GM12878 (cell line): ENCODE measurements at regions not wholly inside any gene's neighbourhood (a gene's known extent, or its start where the extent isn't known, plus 50 kb on each side); places are given as distances from the start of the nearest gene placed in this dataset.

Source experiments
- ATAC-seq: fragments of 200-7000 bp; cut with Tn5 transposase; 3 replicates; pipeline ENCODE4 v1.9.1; 2020; ENCODE audit warnings: mild to moderate bottlenecking, moderate library complexity
- BruUV-seq: library from RNA; stranded (reverse); fragments of 400-500 nt; replicated peaks from 2 replicates; lab custom pipeline; 2021; lab: Mats Ljungman, UMichigan
- CTCF ChIA-PET: fragments of 300-600 bp; sonication (Branson Sonifier 250); formaldehyde crosslinking; extraction: SDS; loops from one replicate; lab custom pipeline; 2021; ENCODE audit warnings: inconsistent platforms; lab: Yijun Ruan, JAX
- POLR2A ChIA-PET: fragments of 350-600 bp; formaldehyde crosslinking; extraction: SDS; loops from one replicate; lab custom pipeline; 2021; ENCODE audit warnings: inconsistent platforms; lab: Charles Lee
- RAD21 ChIA-PET: fragments of 300-600 bp; sonication (Branson Sonifier 250); formaldehyde crosslinking; loops from one replicate; lab custom pipeline; 2023; ENCODE audit warnings: antibody characterized with exemption; ENCODE audit not compliant: unreplicated experiment; lab: Charles Lee
- SMC1A ChIA-PET: fragments of 300-600 bp; sonication (Branson Sonifier 250); formaldehyde crosslinking; loops from one replicate; lab custom pipeline; 2023; ENCODE audit not compliant: unreplicated experiment, uncharacterized antibody; lab: Charles Lee
- DNase-seq: peaks from one replicate; pipeline ENCODE4 v3.0.0-alpha.2; 2011; ENCODE audit warnings: low read depth, low spot score
- FAIRE-seq: peaks from 3 replicates; lab custom pipeline; 2011; peaks lifted over from hg19 to GRCh38; lab: Jason Lieb, UNC
- H2AFZ ChIP-seq: 2 replicates; pipeline ENCODE4 v1.6.0; 2011; ENCODE audit warnings: low read depth, low read length, control low read depth; ENCODE audit not compliant: control insufficient read depth
- H3K27ac ChIP-seq: 2 replicates; pipeline ENCODE4 v1.5.1; 2011; ENCODE audit warnings: control low read depth; ENCODE audit not compliant: control insufficient read depth, insufficient read depth
- H3K27me3 ChIP-seq, 2 experiments: replicated peaks in 1 of 2; 2 replicates each; pipeline versions ENCODE4 v1.6.0 to v1.6.1; 2011; ENCODE audit warnings: low read length in 1 of 2; ENCODE audit not compliant: control insufficient read depth in 2 of 2, insufficient read depth in 2 of 2
- H3K36me3 ChIP-seq, 2 experiments: 2 replicates each; pipeline ENCODE4 v1.5.1; 2011; ENCODE audit warnings: low read length in 1 of 2; ENCODE audit not compliant: control insufficient read depth in 2 of 2, insufficient read depth in 2 of 2
- H3K4me1 ChIP-seq: 2 replicates; pipeline ENCODE4 v1.6.1; 2011; ENCODE audit warnings: mild to moderate bottlenecking, low read length, moderate library complexity, mixed read lengths; ENCODE audit not compliant: control insufficient read depth, insufficient read depth
- H3K4me2 ChIP-seq: 2 replicates; pipeline ENCODE4 v1.6.0; 2011; ENCODE audit warnings: control low read depth; ENCODE audit not compliant: control insufficient read depth, insufficient read depth
- H3K4me3 ChIP-seq: fragments of 200-600 bp; sonication (generic); 2 replicates; pipeline ENCODE4 v1.5.1; 2016
- H3K79me2 ChIP-seq: 2 replicates; pipeline ENCODE4 v1.6.0; 2011; ENCODE audit warnings: low read length; ENCODE audit not compliant: control insufficient read depth, insufficient read depth
- H3K9ac ChIP-seq: 2 replicates; pipeline ENCODE4 v1.8.0; 2011; ENCODE audit warnings: low read length, control low read depth, mixed read lengths; ENCODE audit not compliant: control insufficient read depth, insufficient read depth
- H3K9me3 ChIP-seq: replicated peaks from 3 replicates; pipeline ENCODE4 v1.5.1; 2011; ENCODE audit warnings: mild to moderate bottlenecking, low read length; ENCODE audit not compliant: control insufficient read depth, insufficient read depth
- H4K20me1 ChIP-seq: 2 replicates; pipeline ENCODE4 v1.6.0; 2011; ENCODE audit not compliant: control insufficient read depth, insufficient read depth
- CBX5 ChIP-seq: sonication (generic); IDR thresholded peaks from 2 replicates; pipeline ENCODE4 v1.6.1; 2016; ENCODE audit warnings: low read depth, moderate library complexity, mild to moderate bottlenecking, inconsistent platforms
- CEBPZ ChIP-seq: fragments of 150-350 bp; IDR thresholded peaks from 2 replicates; pipeline ENCODE4 v1.6.1; 2016; ENCODE audit warnings: low read depth, low read length
- EP300 ChIP-seq, 2 experiments: fragments of 150-350 bp in 1 of 2; IDR thresholded peaks; 2 replicates each; pipeline ENCODE4 v1.6.1; 2011 to 2012; ENCODE audit warnings: low read depth in 2 of 2, low read length in 2 of 2, borderline replicate concordance in 1 of 2, improper control_type of control experiment in 1 of 2, inconsistent platforms in 1 of 2; ENCODE audit not compliant: control insufficient read depth in 1 of 2
- ETV6 ChIP-seq, 2 experiments: fragments of 450-650 bp in 1 of 2; IDR thresholded peaks in 1 of 2; conservative IDR thresholded peaks in 1 of 2; 2 replicates each; pipeline ENCODE4 v1.6.1; 2014; ENCODE audit warnings: antibody characterized with exemption in 1 of 2, borderline replicate concordance in 1 of 2, low read depth in 1 of 2, mild to moderate bottlenecking in 1 of 2, moderate library complexity in 1 of 2
- IKZF1 ChIP-seq: fragments of 450-650 bp; conservative IDR thresholded peaks from 2 replicates; pipeline ENCODE4 v1.6.1; 2017; ENCODE audit warnings: antibody characterized with exemption, mild to moderate bottlenecking
- IRF5 ChIP-seq: fragments of 450-650 bp; IDR thresholded peaks from 2 replicates; pipeline ENCODE4 v1.6.1; 2017; ENCODE audit warnings: borderline replicate concordance
- MYB ChIP-seq: fragments of 150-350 bp; IDR thresholded peaks from 2 replicates; pipeline ENCODE4 v1.6.1; 2014; ENCODE audit warnings: mild to moderate bottlenecking, low read depth, low read length, borderline replicate concordance
- RAD51 ChIP-seq: fragments of 450-650 bp; IDR thresholded peaks from 2 replicates; pipeline ENCODE4 v1.6.1; 2016; ENCODE audit warnings: moderate library complexity, mild to moderate bottlenecking, inconsistent platforms
- RUNX3 ChIP-seq: IDR thresholded peaks from 2 replicates; pipeline ENCODE4 v1.6.1; 2012; ENCODE audit warnings: low read length, inconsistent platforms
- SMAD1 ChIP-seq: fragments of 450-650 bp; IDR thresholded peaks from 2 replicates; pipeline ENCODE4 v1.6.1; 2018; ENCODE audit warnings: mild to moderate bottlenecking, low read depth; ENCODE audit not compliant: partially characterized antibody
- ZBED1 ChIP-seq: IDR thresholded peaks from 2 replicates; pipeline ENCODE4 v1.6.1; 2016; ENCODE audit warnings: borderline replicate concordance
- ZNF274 ChIP-seq: IDR thresholded peaks from one replicate; pipeline ENCODE4 v1.8.0; 2011; ENCODE audit not compliant: insufficient read length, insufficient read depth
- ZSCAN29 ChIP-seq: fragments of 450-650 bp; IDR thresholded peaks from 2 replicates; pipeline ENCODE4 v1.6.1; 2017; ENCODE audit warnings: mild to moderate bottlenecking, moderate library complexity
- WGBS: methylation state at CpG from one replicate; pipeline ENCODE4 v1.1.6; 2016; ENCODE audit warnings: low lambda C conversion rate; ENCODE audit not compliant: insufficient replicate concordance, insufficient coverage; ENCODE audit errors: missing lambda C conversion rate; 5-methylcytosine and 5-hydroxymethylcytosine counted together
- in situ Hi-C: fragments of 300-500 bp; cut with MboI; formaldehyde crosslinking; loops from 9 replicates; pipeline ENCODE4 v1.14.3; 2018; ENCODE audit warnings: mixed read lengths
- intact Hi-C: fragments of 100-400 bp; cut with micrococcal nuclease; formaldehyde crosslinking; loops from one replicate; pipeline ENCODE4 v1.14.2; 2022; ENCODE audit not compliant: unreplicated experiment

GRCh38 chr10:113444766-113445365, 108.0 kb upstream of the HABP2 start (continued):
- TF ChIP-seq CBX5 (no peak), ETV6 (conservative IDR thresholded peaks at IDR 0.05 in 1 of 2, IDR thresholded peaks at IDR 0.05 in 1 of 2; ENCODE audit: borderline replicate concordance in 1 of 2, low read depth in 1 of 2) (no peak)

GRCh38 chr10:113445736-113446135, 107.1 kb upstream of the HABP2 start:
- Histone ChIP-seq H3K4me2 (no peak overlapping the region), H3K27me3 (no peaks in the 10 kb centered on the region; a peak in 1 of 4 replicates), H3K4me3 (no peak overlapping the region), H3K9ac (no peak overlapping the region), H3K4me1 (no peaks in the 10 kb centered on the region), H3K36me3 (no peaks in the 10 kb centered on the region), H4K20me1 (no peaks in the 10 kb centered on the region), H3K27ac (no peak overlapping the region), H3K79me2 (no peaks in the 10 kb centered on the region), H3K9me3 (no peaks in the 10 kb centered on the region), H2AFZ (no peak overlapping the region)
- intact Hi-C loops (no loop called here), in situ Hi-C loops (no loop called here)
- BruUV-seq: no TSS peak
- SMC1A ChIA-PET: interaction anchor here (1.1 kb wide), 1 partner anchor 10 kb away, joined by 3 read pairs; no protein-coding TSS in a partner anchor
- POLR2A ChIA-PET: interaction anchor here (0.6 kb wide), 1 partner anchor 41 kb away, joined by 4 read pairs; no protein-coding TSS in a partner anchor
- CTCF ChIA-PET: no interaction called here
- 17% methylated on average over 5 of the region's 5 CpGs for WGBS
- DNase-seq (no peak), FAIRE-seq (no peak), ATAC-seq (no peak)
- RAD21 ChIA-PET: no interaction called here
- TF ChIP-seq EP300 (IDR thresholded peaks at IDR 0.05; ENCODE audit: borderline replicate concordance in 1 of 2, control insufficient read depth in 1 of 2, low read depth in 2 of 2, low read length in 2 of 2) (no peak), RAD51 (no peak), RUNX3 (no peak), ZNF274 (no peak), ZSCAN29 (no peak), IKZF1 (no peak), IRF5 (no peak), ZBED1 (no peak), SMAD1 (no peak), MYB (no peak), CEBPZ (no peak)
